ENCODE measurements at regions not wholly inside any gene's neighbourhood (a gene's known extent, or its start where the extent isn't known, plus 50 kb on each side); places are given as distances from the start of the nearest gene placed in this dataset.

GRCh38 chr7:68977385-68978055, 620.8 kb upstream of the AUTS2 start:
- TF ChIP-seq EZH2 (IDR thresholded peaks at IDR 0.05; ENCODE audit: low read depth, low read length, severe bottlenecking) = no peak
- TF ChIP-seq CTCF (IDR thresholded peaks at IDR 0.05; ENCODE audit: control extremely low read depth in 1 of 3, insufficient read depth in 1 of 3, low read depth in 1 of 3, low read length in 3 of 3) = no peak
- no peak for TF ChIP-seq GABPA (IDR thresholded peaks at IDR 0.05; ENCODE audit: borderline replicate concordance, insufficient read depth, low read length)
- no peak for TF ChIP-seq POU5F1 (IDR thresholded peaks at IDR 0.05; ENCODE audit: low read depth, low read length)
- TF ChIP-seq MAX (IDR thresholded peaks at IDR 0.05) = no peak
- no peak for TF ChIP-seq YY1 (IDR thresholded peaks at IDR 0.05; ENCODE audit: low read depth, low read length)
- no peak for TF ChIP-seq RXRA (IDR thresholded peaks at IDR 0.05; ENCODE audit: insufficient read depth, low read depth, low read length)
- TF ChIP-seq RNF2 (IDR thresholded peaks at IDR 0.05; ENCODE audit: borderline replicate concordance, low read depth, low read length, missing control alignments, poor library complexity, severe bottlenecking) = no peak
- TF ChIP-seq CREB1 (IDR thresholded peaks at IDR 0.05) = no peak
- no peak for TF ChIP-seq POLR2A (IDR thresholded peaks at IDR 0.05; ENCODE audit: control extremely low read depth in 1 of 2, low read depth in 2 of 2, low read length in 2 of 2)
- no peak for TF ChIP-seq CBX8 (IDR thresholded peaks at IDR 0.05; ENCODE audit: borderline replicate concordance, low read depth, low read length)
- TF ChIP-seq CEBPB (IDR thresholded peaks at IDR 0.05; ENCODE audit: low read depth, low read length) = no peak

Measured in H1 (cell line).